B cell (primary cell): ENCODE measurements at regions not wholly inside any gene's neighbourhood (a gene's known extent, or its start where the extent isn't known, plus 50 kb on each side); places are given as distances from the start of the nearest gene placed in this dataset.

ENCODE experiments used
- ATAC-seq: fragments of 200-7000 bp; cut with Tn5 transposase; one replicate; pipeline ENCODE4 v1.10.0; 2021; ENCODE audit warnings: low read depth, mild to moderate bottlenecking, moderate number of reproducible peaks, moderate library complexity
- CTCF ChIA-PET: fragments of 350-600 bp; sonication (Branson Sonifier 250); formaldehyde crosslinking; loops from one replicate; lab custom pipeline; 2021; ENCODE audit warnings: antibody characterized with exemption, inconsistent platforms; lab: Charles Lee
- POLR2A ChIA-PET: fragments of 350-600 bp; sonication (Branson Sonifier 250); formaldehyde crosslinking; loops from one replicate; lab custom pipeline; 2021; ENCODE audit warnings: antibody characterized with exemption; lab: Charles Lee
- DNase-seq: peaks from one replicate; pipeline ENCODE4 v3.0.0; 2013
- H2AFZ ChIP-seq: 2 replicates; pipeline ENCODE4 v1.6.1; 2012; ENCODE audit warnings: mild to moderate bottlenecking, low read depth, low read length; ENCODE audit not compliant: insufficient read depth, poor library complexity, severe bottlenecking
- H3K27ac ChIP-seq, 2 donors: 1 replicate in 1 of 2; 2 replicates in 1 of 2; pipeline ENCODE4 v1.5.1; 2012 to 2013; ENCODE audit warnings: low read length in 2 of 2, mild to moderate bottlenecking in 2 of 2, moderate library complexity in 1 of 2
- H3K27me3 ChIP-seq, 4 experiments: fragments of 200-600 bp in 1 of 4; sonication (generic) in 1 of 4; replicated peaks in 1 of 4; 1 replicate in 2 of 4; 2 replicates in 2 of 4; pipeline versions ENCODE4 v1.6.1 to v1.7.0; 2013 to 2016; ENCODE audit warnings: low read length in 3 of 4, mild to moderate bottlenecking in 2 of 4, mixed read lengths in 1 of 4, moderate library complexity in 1 of 4; ENCODE audit not compliant: insufficient read depth in 4 of 4, control insufficient read depth in 3 of 4; ENCODE audit errors: control extremely low read depth in 1 of 4
- H3K36me3 ChIP-seq, 2 experiments: replicated peaks in 1 of 2; 1 replicate in 1 of 2; 2 replicates in 1 of 2; pipeline versions ENCODE4 v1.6.1 to v1.7.1; 2013; ENCODE audit warnings: low read length in 1 of 2; ENCODE audit not compliant: insufficient read depth in 2 of 2, control insufficient read depth in 1 of 2; ENCODE audit errors: control extremely low read depth in 1 of 2, extremely low read depth in 1 of 2
- H3K4me1 ChIP-seq, 2 donors: fragments of 200-600 bp in 1 of 2; sonication (generic) in 1 of 2; 1 replicate in 1 of 2; 2 replicates in 1 of 2; pipeline versions ENCODE4 v1.5.1 to v1.6.1; 2013 to 2017; ENCODE audit warnings: low read length in 2 of 2; ENCODE audit not compliant: control insufficient read depth in 2 of 2, insufficient read depth in 2 of 2
- H3K4me2 ChIP-seq: replicated peaks from 2 replicates; pipeline ENCODE3; 2012; ENCODE audit warnings: mild to moderate bottlenecking, low read depth, low read length; ENCODE audit not compliant: poor library complexity, severe bottlenecking
- H3K4me3 ChIP-seq, 5 experiments: fragments of 200-600 bp in 1 of 5; sonication (generic) in 1 of 5; 1 replicate in 3 of 5; 2 replicates in 2 of 5; pipeline versions ENCODE4 v1.5.1 to v1.7.0; 2011 to 2016; ENCODE audit warnings: low read length in 4 of 5, mild to moderate bottlenecking in 4 of 5, low read depth in 2 of 5, control low read depth in 1 of 5, moderate library complexity in 1 of 5; ENCODE audit not compliant: insufficient read depth in 1 of 5; ENCODE audit errors: control extremely low read depth in 1 of 5, extremely low read depth in 1 of 5
- H3K79me2 ChIP-seq: fragments of 200-600 bp; sonication (generic); one replicate; pipeline ENCODE4 v1.6.0; 2016; ENCODE audit warnings: low read length; ENCODE audit not compliant: control insufficient read depth, insufficient read depth
- H3K9ac ChIP-seq: fragments of 200-600 bp; sonication (generic); 2 replicates; pipeline ENCODE4 v1.6.1; 2017; ENCODE audit warnings: mild to moderate bottlenecking, low read length, moderate library complexity
- H3K9me3 ChIP-seq, 3 donors: one replicate each; pipeline versions ENCODE4 v1.6.1 to v1.7.1; 2013; ENCODE audit warnings: low read length in 2 of 3; ENCODE audit not compliant: control insufficient read depth in 2 of 3, insufficient read depth in 1 of 3; ENCODE audit errors: control extremely low read depth in 1 of 3
- H4K20me1 ChIP-seq: 2 replicates; pipeline ENCODE4 v1.6.0; 2012; ENCODE audit warnings: mild to moderate bottlenecking, low read length; ENCODE audit not compliant: insufficient read depth, control insufficient read depth, poor library complexity, severe bottlenecking
- H3K27ac Mint-ChIP-seq: one replicate; pipeline ENCODE4 v1.8.0; 2021; ENCODE audit warnings: mixed read lengths
- H3K27me3 Mint-ChIP-seq: one replicate; pipeline ENCODE4 v1.8.0; 2021; ENCODE audit warnings: mixed read lengths
- H3K4me1 Mint-ChIP-seq: one replicate; pipeline ENCODE4 v1.8.0; 2021; ENCODE audit warnings: mixed read lengths
- H3K4me3 Mint-ChIP-seq: one replicate; pipeline ENCODE4 v1.8.0; 2021; ENCODE audit warnings: mixed read lengths
- H3K9me3 Mint-ChIP-seq: one replicate; pipeline ENCODE4 v1.8.0; 2022; ENCODE audit warnings: mixed read lengths; ENCODE audit not compliant: insufficient read depth
- CTCF ChIP-seq: fragments of 200-600 bp; IDR thresholded peaks from one replicate; pipeline ENCODE4 v1.8.0; 2022; ENCODE audit warnings: antibody characterized with exemption, mild to moderate bottlenecking
- EZH2 ChIP-seq: IDR thresholded peaks from 2 replicates; pipeline ENCODE4 v1.6.1; 2012; ENCODE audit warnings: borderline replicate concordance, low read depth, mild to moderate bottlenecking, moderate library complexity, low read length; ENCODE audit not compliant: insufficient read depth, poor library complexity, severe bottlenecking
- WGBS: methylation state at CpG from one replicate; pipeline ENCODE4 v1.1.5; 2013; ENCODE audit warnings: missing lambda C conversion rate; ENCODE audit not compliant: insufficient coverage; 5-methylcytosine and 5-hydroxymethylcytosine counted together
- intact Hi-C: fragments of 100-400 bp; cut with micrococcal nuclease; formaldehyde crosslinking; loops from one replicate; pipeline ENCODE4 v1.10.0; 2022

- H3K27me3 ChIP-seq = no peaks in the 10 kb centered on the region
- H3K36me3 ChIP-seq = no peaks in the 10 kb centered on the region
- no peak overlapping the region for H3K27ac Mint-ChIP-seq
- ChIA-PET CTCF (no interaction called here), POLR2A (no interaction called here)
- H3K27me3 Mint-ChIP-seq = peaks cover 3% of the 10 kb centered on the region
- no peak overlapping the region for H3K9ac ChIP-seq
- no peaks in the 10 kb centered on the region for H3K4me1 ChIP-seq
- H3K4me1 Mint-ChIP-seq = no peaks in the 10 kb centered on the region
- H3K4me3 Mint-ChIP-seq = no peak overlapping the region
- no peak overlapping the region for H2AFZ ChIP-seq
- no peak for TF ChIP-seq CTCF
- no peak for TF ChIP-seq EZH2
- no peaks in the 10 kb centered on the region for H4K20me1 ChIP-seq
- H3K9me3 ChIP-seq = peaks cover 0 to 5% (median 0%) of the 10 kb centered on the region in 3 donors
- DNase-seq (no peak), ATAC-seq (no peak)
- H3K27ac ChIP-seq = no peak overlapping the region
- no peaks in the 10 kb centered on the region for H3K79me2 ChIP-seq
- no peak overlapping the region for H3K4me3 ChIP-seq
- 89% methylated on average over 4 of the region's 6 CpGs for WGBS
- H3K9me3 Mint-ChIP-seq = peaks cover 2% of the 10 kb centered on the region
- no peak overlapping the region for H3K4me2 ChIP-seq
- intact Hi-C loops = no loop called here
Observed at GRCh38 chr1:232699814-232700213, 69.9 kb upstream of the SIPA1L2 start.

GRCh38 chr1:232702911-232703310 lies 73.0 kb upstream of the SIPA1L2 start:
- Histone ChIP-seq H3K79me2 (no peaks in the 10 kb centered on the region), H3K9me3 (peaks cover 0 to 5% (median 0%) of the 10 kb centered on the region in 3 donors), H2AFZ (no peak overlapping the region), H4K20me1 (no peaks in the 10 kb centered on the region), H3K4me2 (no peak overlapping the region), H3K9ac (no peak overlapping the region), H3K4me1 (no peaks in the 10 kb centered on the region), H3K4me3 (no peak overlapping the region), H3K27ac (no peak overlapping the region), H3K36me3 (no peaks in the 10 kb centered on the region), H3K27me3 (no peaks in the 10 kb centered on the region)
- Mint-ChIP-seq H3K9me3 (peaks cover 2% of the 10 kb centered on the region), H3K4me3 (no peak overlapping the region), H3K27me3 (peaks cover 3% of the 10 kb centered on the region), H3K27ac (no peak overlapping the region), H3K4me1 (no peaks in the 10 kb centered on the region)
- DNase-seq (no peak), ATAC-seq (no peak)
- TF ChIP-seq EZH2 (no peak), CTCF (no peak)
- intact Hi-C loops = no loop called here
- ChIA-PET CTCF (interaction anchor here (0.5 kb wide), 1 partner anchor 29 kb away, joined by 4 read pairs; no protein-coding TSS in a partner anchor), POLR2A (no interaction called here)
- WGBS = 75% methylated on average over 4 of the region's 5 CpGs
